ENCODE measurements at regions not wholly inside any gene's neighbourhood (a gene's known extent, or its start where the extent isn't known, plus 50 kb on each side); places are given as distances from the start of the nearest gene placed in this dataset.

DNA sequence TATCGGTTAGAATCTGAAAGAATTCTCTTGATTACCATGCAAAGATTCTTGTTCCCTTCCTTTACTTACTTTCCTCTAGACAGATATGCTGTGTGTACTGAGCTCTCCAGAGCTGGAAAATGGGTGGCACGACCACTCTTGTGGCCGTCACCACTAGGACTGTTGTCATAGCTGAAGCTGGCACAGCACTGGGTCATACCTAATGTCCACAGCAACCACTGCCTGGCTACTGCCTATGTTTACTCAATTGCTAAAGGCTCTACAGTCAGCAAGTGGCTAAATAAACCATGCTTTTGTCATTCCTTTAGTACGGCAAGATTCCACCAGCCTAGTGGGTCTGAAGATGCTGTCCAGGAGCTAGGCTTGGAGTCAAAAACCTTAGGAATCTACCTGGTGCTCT, 1643.0 kb downstream of the OTOL1 start:
- TF ChIP-seq CTCF (IDR thresholded peaks at IDR 0.05): no peak
- no peak for TF ChIP-seq ZFX (IDR thresholded peaks at IDR 0.05; ENCODE audit: borderline replicate concordance)
